ENCODE measurements at regions not wholly inside any gene's neighbourhood (a gene's known extent, or its start where the extent isn't known, plus 50 kb on each side); places are given as distances from the start of the nearest gene placed in this dataset.

- dilution Hi-C loops (cut with MboI; ENCODE audit: extremely low pct_ligation_motif_present, low sequenced_read_pairs), result no loop called here
- DNase-seq (ENCODE audit: low read depth, low spot score) (no peak), FAIRE-seq (no peak)
- no peaks in the 10 kb centered on the region for H3K27me3 ChIP-seq (ENCODE audit: control insufficient read depth, extremely low read depth, insufficient read depth, low read length)
- TF ChIP-seq CTCF (optimal IDR thresholded peaks at IDR 0.05 in 1 of 3, IDR thresholded peaks at IDR 0.05 in 1 of 3, conservative IDR thresholded peaks at IDR 0.05 in 1 of 3; ENCODE audit: extremely low read depth in 1 of 3, insufficient read depth in 2 of 3, low read length in 3 of 3), result no peak
- TF ChIP-seq EZH2 (IDR thresholded peaks at IDR 0.05; ENCODE audit: low read length), result no peak
- no peak overlapping the region for H3K4me3 ChIP-seq (ENCODE audit: control insufficient read depth in 2 of 3, extremely low read depth in 1 of 3, insufficient read depth in 2 of 3, low read depth in 1 of 3, low read length in 3 of 3)
- no peak overlapping the region for H3K27ac ChIP-seq (ENCODE audit: control insufficient read depth, insufficient read depth, low read length)
- H3K79me2 ChIP-seq (ENCODE audit: control insufficient read depth, insufficient read depth, low read length), result no peaks in the 10 kb centered on the region
- peaks cover 3% of the 10 kb centered on the region for H3K9me3 ChIP-seq (ENCODE audit: control insufficient read depth, low read depth, low read length)
- no peak overlapping the region for H2AFZ ChIP-seq (ENCODE audit: control insufficient read depth, low read length)
- H3K9ac ChIP-seq (ENCODE audit: control insufficient read depth, extremely low read depth, insufficient read depth, low read length), result no peak overlapping the region
- H3K9me1 ChIP-seq (ENCODE audit: control insufficient read depth, extremely low read depth, insufficient read depth, low read length), result no peaks in the 10 kb centered on the region
- H3K4me2 ChIP-seq (ENCODE audit: control insufficient read depth, extremely low read depth, insufficient read depth, low read depth, low read length), result no peak overlapping the region
- no peaks in the 10 kb centered on the region for H3K36me3 ChIP-seq (ENCODE audit: control insufficient read depth in 2 of 2, extremely low read depth in 1 of 2, insufficient read depth in 2 of 2, low read length in 2 of 2)
- H4K20me1 ChIP-seq (ENCODE audit: control insufficient read depth, extremely low read depth, insufficient read depth, low read length), result no peaks in the 10 kb centered on the region
- H3K4me1 ChIP-seq (ENCODE audit: control insufficient read depth, extremely low read depth, insufficient read depth, low read length), result peaks cover 4% of the 10 kb centered on the region
These were observed 225.7 kb downstream of the ARHGAP12 start for GRCh38 chr10:31702954-31703353.

DNA sequence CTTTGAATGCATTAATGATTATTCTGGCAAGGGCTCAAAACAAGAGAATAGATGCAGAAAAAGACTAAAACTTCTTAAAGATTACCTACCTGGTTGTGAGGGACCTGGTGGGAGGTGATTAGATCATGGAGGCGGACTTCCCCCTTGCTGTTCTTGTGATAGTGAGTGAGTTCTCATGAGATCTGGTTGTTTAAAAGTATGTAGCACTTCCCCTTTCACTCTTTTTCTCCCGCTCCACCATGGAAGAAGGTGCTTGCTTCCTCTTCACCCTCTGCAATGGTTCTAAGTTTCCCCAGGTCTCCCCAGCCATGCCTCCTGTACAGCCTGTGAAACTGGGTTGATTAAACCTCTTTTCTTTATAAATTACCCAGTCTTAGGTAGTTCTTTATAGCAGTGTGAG, 226.6 kb downstream of the ARHGAP12 start:
- no peak overlapping the region for H3K27ac ChIP-seq (ENCODE audit: control insufficient read depth, insufficient read depth, low read length)
- H3K36me3 ChIP-seq (ENCODE audit: control insufficient read depth in 2 of 2, extremely low read depth in 1 of 2, insufficient read depth in 2 of 2, low read length in 2 of 2), result no peaks in the 10 kb centered on the region
- no peak overlapping the region for H3K4me2 ChIP-seq (ENCODE audit: control insufficient read depth, extremely low read depth, insufficient read depth, low read depth, low read length)
- no peaks in the 10 kb centered on the region for H3K9me1 ChIP-seq (ENCODE audit: control insufficient read depth, extremely low read depth, insufficient read depth, low read length)
- no peak overlapping the region for H2AFZ ChIP-seq (ENCODE audit: control insufficient read depth, low read length)
- no peaks in the 10 kb centered on the region for H3K27me3 ChIP-seq (ENCODE audit: control insufficient read depth, extremely low read depth, insufficient read depth, low read length)
- H3K9ac ChIP-seq (ENCODE audit: control insufficient read depth, extremely low read depth, insufficient read depth, low read length), result no peak overlapping the region
- FAIRE-seq, result no peak
- no peaks in the 10 kb centered on the region for H3K79me2 ChIP-seq (ENCODE audit: control insufficient read depth, insufficient read depth, low read length)
- H3K9me3 ChIP-seq (ENCODE audit: control insufficient read depth, low read depth, low read length), result peaks cover 3% of the 10 kb centered on the region
- no peak for DNase-seq (ENCODE audit: low read depth, low spot score)
- no peaks in the 10 kb centered on the region for H4K20me1 ChIP-seq (ENCODE audit: control insufficient read depth, extremely low read depth, insufficient read depth, low read length)
- H3K4me3 ChIP-seq (ENCODE audit: control insufficient read depth in 2 of 3, extremely low read depth in 1 of 3, insufficient read depth in 2 of 3, low read depth in 1 of 3, low read length in 3 of 3), result no peak overlapping the region
- dilution Hi-C loops (cut with MboI; ENCODE audit: extremely low pct_ligation_motif_present, low sequenced_read_pairs), result no loop called here
- TF ChIP-seq EZH2 (IDR thresholded peaks at IDR 0.05; ENCODE audit: low read length) (no peak), CTCF (optimal IDR thresholded peaks at IDR 0.05 in 1 of 3, IDR thresholded peaks at IDR 0.05 in 1 of 3, conservative IDR thresholded peaks at IDR 0.05 in 1 of 3; ENCODE audit: extremely low read depth in 1 of 3, insufficient read depth in 2 of 3, low read length in 3 of 3) (no peak)
- H3K4me1 ChIP-seq (ENCODE audit: control insufficient read depth, extremely low read depth, insufficient read depth, low read length), result no peaks in the 10 kb centered on the region
